Karpas-422 (cell line): ENCODE measurements at regions not wholly inside any gene's neighbourhood (a gene's known extent, or its start where the extent isn't known, plus 50 kb on each side); places are given as distances from the start of the nearest gene placed in this dataset.

ENCODE experiments used
- DNase-seq: peaks from one replicate; pipeline ENCODE4 v3.0.0-alpha.2; 2015
- H2AFZ ChIP-seq: fragments of 200-600 bp; sonication (generic); 2 replicates; pipeline ENCODE4 v1.6.1; 2014; ENCODE audit warnings: antibody characterized with exemption, low read length, mixed read lengths
- H3K27ac ChIP-seq: fragments of 200-600 bp; sonication (generic); 2 replicates; pipeline ENCODE4 v1.5.1; 2014; ENCODE audit warnings: mild to moderate bottlenecking, low read length, moderate library complexity
- H3K27me3 ChIP-seq: fragments of 200-600 bp; sonication (generic); 2 replicates; pipeline ENCODE4 v1.6.1; 2014; ENCODE audit warnings: low read length, mixed read lengths
- H3K36me3 ChIP-seq: fragments of 200-600 bp; sonication (generic); 2 replicates; pipeline ENCODE4 v1.6.1; 2014; ENCODE audit warnings: low read length, mixed read lengths; ENCODE audit not compliant: insufficient read depth
- H3K4me1 ChIP-seq: fragments of 200-600 bp; sonication (generic); 2 replicates; pipeline ENCODE4 v1.6.1; 2014; ENCODE audit warnings: mild to moderate bottlenecking, low read length, mixed read lengths
- H3K4me2 ChIP-seq: fragments of 200-600 bp; sonication (generic); 2 replicates; pipeline ENCODE4 v1.6.1; 2014; ENCODE audit warnings: low read length, low read depth, mild to moderate bottlenecking; ENCODE audit not compliant: poor library complexity, severe bottlenecking
- H3K4me3 ChIP-seq: fragments of 200-600 bp; sonication (generic); 2 replicates; pipeline ENCODE4 v1.5.1; 2014; ENCODE audit warnings: mild to moderate bottlenecking, antibody characterized with exemption, low read length, mixed read lengths
- H3K79me2 ChIP-seq: fragments of 200-600 bp; sonication (generic); 2 replicates; pipeline ENCODE4 v1.6.1; 2014; ENCODE audit warnings: mild to moderate bottlenecking, low read length, mixed read lengths
- H3K9ac ChIP-seq: fragments of 200-600 bp; sonication (generic); 2 replicates; pipeline ENCODE4 v1.6.0; 2014; ENCODE audit warnings: low read length
- H3K9me2 ChIP-seq: fragments of 200-600 bp; sonication (generic), shearing (Covaris generic); replicated peaks from 2 replicates; pipeline ENCODE4 v1.6.0; 2014; ENCODE audit warnings: mild to moderate bottlenecking, low read length, moderate library complexity; ENCODE audit not compliant: insufficient read depth
- H3K9me3 ChIP-seq: fragments of 300-700, 200-600 bp; sonication (generic); 2 replicates; pipeline ENCODE4 v1.6.1; 2014; ENCODE audit warnings: low read length, mixed read lengths
- H4K20me1 ChIP-seq: fragments of 200-600 bp; sonication (generic); 2 replicates; pipeline ENCODE4 v1.6.1; 2014; ENCODE audit warnings: mild to moderate bottlenecking, antibody characterized with exemption, low read length, low read depth; ENCODE audit not compliant: insufficient read depth

DNA sequence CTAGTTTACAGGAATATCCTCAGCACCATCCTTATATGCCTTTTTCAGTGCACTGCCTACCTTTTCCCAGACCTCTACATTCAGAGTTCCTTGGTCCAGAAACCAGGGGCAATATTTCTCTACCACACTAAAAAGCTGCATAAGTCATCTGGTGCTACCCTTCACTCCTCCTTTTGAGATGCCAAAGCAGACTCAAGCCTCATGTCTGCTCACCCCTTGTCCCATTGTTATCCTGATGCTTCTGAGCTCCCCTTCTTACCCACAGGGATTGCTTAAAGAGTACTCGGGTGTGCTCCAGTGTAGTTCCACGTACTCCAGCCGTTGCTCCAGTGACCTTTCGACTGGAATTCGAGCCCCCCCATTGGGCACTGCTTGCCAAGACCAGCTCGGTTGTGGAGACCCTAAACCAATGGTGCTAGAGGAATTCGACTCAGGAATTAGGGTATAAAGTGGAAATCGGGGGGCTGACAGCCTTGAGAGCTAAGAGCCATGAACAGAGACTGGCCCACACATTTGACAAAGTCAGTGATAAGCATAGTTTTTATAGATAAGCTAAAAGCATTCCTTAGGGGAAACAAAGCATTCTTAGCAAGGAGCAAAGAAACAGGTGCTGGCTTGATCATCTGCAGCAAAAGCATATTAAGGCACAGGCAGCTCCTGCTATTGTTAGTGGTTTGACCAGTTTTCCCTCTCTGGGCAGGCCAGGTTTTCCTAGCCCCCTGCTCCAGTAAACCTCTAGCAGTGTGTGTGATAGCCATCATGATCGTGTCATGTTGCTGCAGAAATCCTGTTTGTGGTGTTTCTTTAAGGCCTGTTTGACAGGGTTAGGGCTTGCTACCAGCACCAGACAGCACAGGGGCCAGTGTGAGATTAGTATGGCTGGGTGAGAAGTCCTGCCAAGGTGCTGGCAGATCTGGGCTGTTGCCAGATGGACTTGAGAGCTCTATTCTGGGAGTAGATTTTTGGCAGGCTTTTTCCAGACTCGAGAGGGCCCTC is 57.5 kb upstream of the WDR1 start:
- no peaks in the 10 kb centered on the region for H3K27me3 ChIP-seq

DNA sequence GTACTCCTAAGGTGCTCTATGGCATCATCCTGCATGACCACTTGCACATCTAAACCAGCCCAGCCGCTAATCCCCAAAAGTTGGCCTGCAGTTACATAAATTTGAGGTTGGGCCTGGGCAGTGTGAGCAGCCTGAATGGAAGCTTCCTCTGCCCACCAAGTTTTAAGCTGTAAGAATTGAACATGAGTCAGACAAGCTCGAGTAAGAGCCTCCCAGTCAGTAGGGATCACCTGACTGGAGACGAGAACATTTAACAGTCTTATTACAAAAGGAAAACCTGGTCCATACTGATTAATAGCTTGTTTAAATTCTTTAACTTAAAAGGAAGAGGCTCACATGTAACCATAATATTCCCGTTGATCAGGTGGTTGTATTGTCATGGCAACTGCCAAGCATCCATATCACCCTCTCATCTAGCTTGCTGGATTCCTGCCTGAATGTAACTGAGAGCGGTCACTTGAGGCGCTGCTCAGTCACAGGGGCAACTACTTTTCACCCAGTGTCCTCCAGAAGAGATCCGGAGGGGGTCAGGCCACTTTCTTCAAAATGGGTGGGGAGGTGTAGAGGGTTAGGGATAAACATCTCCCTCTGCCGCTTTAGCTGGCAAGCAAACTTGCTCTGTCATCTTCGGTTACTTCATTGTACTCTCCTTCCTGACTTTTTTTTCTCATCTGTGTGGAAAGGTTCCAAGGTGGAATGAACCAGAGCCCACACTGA is 56.6 kb upstream of the WDR1 start:
- H3K4me2 ChIP-seq: no peak overlapping the region
- no peaks in the 10 kb centered on the region for H3K27me3 ChIP-seq
- H3K36me3 ChIP-seq: no peaks in the 10 kb centered on the region
- H3K79me2 ChIP-seq: no peaks in the 10 kb centered on the region
- no peaks in the 10 kb centered on the region for H3K4me1 ChIP-seq
- no peak for DNase-seq
- H3K4me3 ChIP-seq: no peak overlapping the region
- H3K27ac ChIP-seq: no peak overlapping the region
- H3K9me2 ChIP-seq: no peaks in the 10 kb centered on the region
- no peak overlapping the region for H2AFZ ChIP-seq
- no peaks in the 10 kb centered on the region for H4K20me1 ChIP-seq
- no peaks in the 10 kb centered on the region for H3K9me3 ChIP-seq
- no peak overlapping the region for H3K9ac ChIP-seq

More for the DNA sequence above, 57.5 kb upstream of the WDR1 start:
- DNase-seq: no peak
- Histone ChIP-seq H3K27ac (no peak overlapping the region), H3K36me3 (no peaks in the 10 kb centered on the region), H2AFZ (no peak overlapping the region), H3K4me2 (no peak overlapping the region), H3K9me3 (no peaks in the 10 kb centered on the region), H3K9me2 (no peaks in the 10 kb centered on the region), H3K79me2 (no peaks in the 10 kb centered on the region), H3K4me1 (no peaks in the 10 kb centered on the region), H3K9ac (no peak overlapping the region), H3K4me3 (no peak overlapping the region), H4K20me1 (no peaks in the 10 kb centered on the region)

DNA sequence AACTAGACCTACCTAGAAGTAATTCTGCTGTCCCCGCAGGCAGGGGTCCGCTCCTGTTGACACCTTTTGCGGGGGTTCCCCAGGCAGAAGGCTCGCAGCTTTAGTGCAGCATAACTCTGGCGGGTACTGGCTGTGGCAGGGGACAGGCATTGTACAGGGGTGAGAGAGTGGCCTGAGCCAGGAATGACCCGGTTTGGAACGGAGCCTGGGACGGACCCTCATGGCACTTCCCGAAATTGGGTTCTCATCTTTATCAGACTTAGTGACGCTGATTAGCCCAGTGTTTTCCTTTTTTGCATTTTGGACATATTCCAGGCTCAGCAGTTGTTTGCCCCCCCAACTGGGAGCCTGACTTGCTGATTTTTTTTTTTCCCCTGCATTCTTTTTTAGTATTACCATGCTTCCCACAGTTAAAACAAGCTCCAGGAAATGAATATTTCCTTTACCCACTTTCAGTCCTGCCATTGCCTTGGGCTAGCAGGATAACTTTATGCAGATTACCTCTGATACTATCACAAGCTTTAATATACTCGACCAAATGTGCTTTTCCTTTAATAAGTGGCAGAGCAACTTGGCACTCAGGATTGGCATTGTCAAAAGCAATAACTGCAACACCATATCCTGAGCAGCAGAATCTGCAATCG is 55.8 kb upstream of the WDR1 start:
- no peak overlapping the region for H3K4me2 ChIP-seq
- no peaks in the 10 kb centered on the region for H3K27me3 ChIP-seq
- no peaks in the 10 kb centered on the region for H3K9me2 ChIP-seq
- DNase-seq: no peak
- H3K4me1 ChIP-seq: no peaks in the 10 kb centered on the region
- H3K9me3 ChIP-seq: no peaks in the 10 kb centered on the region
- H3K36me3 ChIP-seq: no peaks in the 10 kb centered on the region
- no peak overlapping the region for H3K27ac ChIP-seq
- no peaks in the 10 kb centered on the region for H4K20me1 ChIP-seq
- H3K79me2 ChIP-seq: no peaks in the 10 kb centered on the region
- no peak overlapping the region for H3K9ac ChIP-seq
- no peak overlapping the region for H2AFZ ChIP-seq
- H3K4me3 ChIP-seq: no peak overlapping the region

DNA sequence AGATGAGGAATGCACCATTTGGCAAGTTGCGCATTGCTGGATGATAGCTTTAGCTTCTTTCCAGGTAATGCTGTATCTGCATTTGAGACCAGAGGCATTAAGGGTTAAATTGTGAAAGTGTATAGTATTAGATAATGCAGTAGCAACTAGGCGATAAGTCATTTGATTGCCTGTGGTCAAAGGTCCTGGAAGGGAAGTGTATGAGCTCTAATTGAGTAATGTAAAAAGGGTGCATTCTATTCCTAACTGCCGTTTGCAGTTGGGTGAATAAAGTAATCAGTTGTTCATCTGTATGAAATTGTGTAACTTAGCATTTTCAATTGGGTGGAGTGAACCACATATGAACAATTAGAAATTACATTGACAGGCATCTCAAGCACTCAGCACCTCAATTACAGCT is 54.5 kb upstream of the WDR1 start:
- H3K27me3 ChIP-seq: no peaks in the 10 kb centered on the region
- no peaks in the 10 kb centered on the region for H3K9me3 ChIP-seq
- no peak overlapping the region for H3K9ac ChIP-seq
- no peaks in the 10 kb centered on the region for H3K9me2 ChIP-seq
- no peaks in the 10 kb centered on the region for H3K4me1 ChIP-seq
- H3K79me2 ChIP-seq: no peaks in the 10 kb centered on the region
- no peak overlapping the region for H3K27ac ChIP-seq
- DNase-seq: no peak
- H2AFZ ChIP-seq: no peak overlapping the region
- no peaks in the 10 kb centered on the region for H3K36me3 ChIP-seq
- no peak overlapping the region for H3K4me2 ChIP-seq
- no peak overlapping the region for H3K4me3 ChIP-seq
- no peaks in the 10 kb centered on the region for H4K20me1 ChIP-seq

DNA sequence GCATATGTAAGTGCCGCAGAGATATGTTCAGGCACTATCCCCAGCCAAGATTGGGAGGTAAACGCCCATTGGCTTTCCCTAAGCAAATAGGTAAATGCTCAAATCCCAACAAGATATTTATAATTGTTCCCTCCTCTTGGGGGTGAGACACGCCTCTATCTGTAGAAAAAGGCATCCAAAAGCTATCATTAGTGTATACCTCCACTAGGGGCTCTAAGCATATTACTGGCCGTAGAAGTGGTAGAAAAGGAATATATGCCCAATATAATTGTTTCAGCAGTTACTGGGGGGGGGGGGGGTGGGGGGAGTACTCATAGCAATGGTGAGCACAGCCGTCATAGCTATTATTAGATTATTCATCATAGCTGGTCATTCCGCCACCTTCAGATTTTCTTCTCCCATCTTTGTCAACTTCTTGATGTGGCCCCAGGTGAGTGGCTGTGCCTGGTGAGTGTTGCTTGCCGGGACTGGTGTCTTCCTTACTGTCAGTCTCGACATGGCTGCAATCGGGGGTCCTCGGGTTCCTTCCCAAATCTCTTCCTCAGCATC is 53.3 kb upstream of the WDR1 start:
- H3K27me3 ChIP-seq: no peaks in the 10 kb centered on the region
- no peaks in the 10 kb centered on the region for H3K36me3 ChIP-seq
- no peak overlapping the region for H3K27ac ChIP-seq
- H3K9me2 ChIP-seq: no peaks in the 10 kb centered on the region
- no peak overlapping the region for H2AFZ ChIP-seq
- no peaks in the 10 kb centered on the region for H3K79me2 ChIP-seq
- no peak overlapping the region for H3K4me2 ChIP-seq
- H4K20me1 ChIP-seq: no peaks in the 10 kb centered on the region
- H3K9me3 ChIP-seq: no peaks in the 10 kb centered on the region
- no peak overlapping the region for H3K4me3 ChIP-seq
- H3K9ac ChIP-seq: no peak overlapping the region
- DNase-seq: no peak
- no peaks in the 10 kb centered on the region for H3K4me1 ChIP-seq

DNA sequence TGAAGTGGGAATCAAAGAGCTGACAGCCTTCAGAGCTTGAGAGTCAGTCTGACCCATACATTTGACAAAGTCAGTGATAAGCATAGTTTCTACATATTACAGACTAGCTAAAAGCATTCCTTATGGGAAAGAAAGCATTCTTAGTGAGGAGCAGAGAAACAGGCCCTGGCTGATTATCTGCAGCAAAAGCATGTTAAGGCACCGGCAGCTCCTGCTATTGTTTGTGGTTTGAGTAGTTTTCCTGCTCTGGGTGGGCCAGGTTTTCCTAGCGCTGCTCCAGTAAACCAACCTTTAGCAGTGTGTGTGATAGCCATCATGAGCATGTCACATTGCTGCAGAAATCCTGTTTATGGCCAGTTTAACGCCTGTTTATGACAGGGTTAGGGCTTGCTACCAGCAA is 51.6 kb upstream of the WDR1 start:
- Histone ChIP-seq H3K9me2 (no peaks in the 10 kb centered on the region), H3K4me1 (no peaks in the 10 kb centered on the region), H3K4me3 (no peak overlapping the region), H4K20me1 (no peaks in the 10 kb centered on the region), H2AFZ (no peak overlapping the region), H3K4me2 (no peak overlapping the region), H3K36me3 (no peaks in the 10 kb centered on the region), H3K79me2 (no peaks in the 10 kb centered on the region), H3K27ac (no peak overlapping the region), H3K9me3 (no peaks in the 10 kb centered on the region), H3K27me3 (no peaks in the 10 kb centered on the region), H3K9ac (no peak overlapping the region)
- no peak for DNase-seq

DNA sequence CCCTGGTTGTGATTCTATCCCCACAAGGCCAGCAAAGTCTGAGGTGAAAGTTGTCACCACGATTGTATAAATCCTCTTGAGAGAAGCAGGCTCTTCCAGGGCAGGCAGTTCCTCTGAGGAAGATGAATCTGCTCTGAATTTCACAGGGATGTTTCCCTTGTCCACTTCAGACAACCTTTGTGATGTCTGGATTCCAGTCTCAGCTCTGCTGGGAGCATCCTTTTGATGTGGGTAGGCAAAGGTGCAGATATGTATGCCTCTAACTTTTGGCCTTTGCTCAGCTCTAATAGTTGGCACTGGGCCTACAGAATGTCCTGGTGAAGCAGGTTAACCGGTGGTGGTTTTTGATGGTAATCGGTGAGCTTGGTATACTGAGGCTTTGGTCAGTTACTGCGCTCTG is 50.6 kb upstream of the WDR1 start:
- H4K20me1 ChIP-seq: no peaks in the 10 kb centered on the region
- no peak overlapping the region for H3K9ac ChIP-seq
- H3K36me3 ChIP-seq: no peaks in the 10 kb centered on the region
- H3K9me2 ChIP-seq: no peaks in the 10 kb centered on the region
- H3K4me3 ChIP-seq: no peak overlapping the region
- H2AFZ ChIP-seq: no peak overlapping the region
- no peaks in the 10 kb centered on the region for H3K4me1 ChIP-seq
- H3K9me3 ChIP-seq: no peaks in the 10 kb centered on the region
- H3K27me3 ChIP-seq: no peaks in the 10 kb centered on the region
- no peak overlapping the region for H3K4me2 ChIP-seq
- DNase-seq: no peak
- H3K27ac ChIP-seq: no peak overlapping the region
- no peaks in the 10 kb centered on the region for H3K79me2 ChIP-seq
